Osteocyte (in vitro differentiated cells): ENCODE measurements at regions not wholly inside any gene's neighbourhood (a gene's known extent, or its start where the extent isn't known, plus 50 kb on each side); places are given as distances from the start of the nearest gene placed in this dataset.

Experiments used
- DNase-seq: peaks from one replicate; pipeline ENCODE4 v3.0.0; 2021; ENCODE audit warnings: mixed read lengths; ENCODE audit not compliant: unreplicated experiment; ENCODE audit errors: extremely low spot score
- H3K27ac Mint-ChIP-seq: one replicate; pipeline ENCODE4 v1.8.0; 2021; ENCODE audit warnings: mild to moderate bottlenecking, mixed read lengths; ENCODE audit not compliant: unreplicated experiment
- H3K27me3 Mint-ChIP-seq: one replicate; pipeline ENCODE4 v1.8.0; 2021; ENCODE audit warnings: mixed read lengths; ENCODE audit not compliant: unreplicated experiment
- H3K36me3 Mint-ChIP-seq: one replicate; pipeline ENCODE4 v1.8.0; 2021; ENCODE audit warnings: mixed read lengths; ENCODE audit not compliant: unreplicated experiment
- H3K4me1 Mint-ChIP-seq: one replicate; pipeline ENCODE4 v1.8.0; 2021; ENCODE audit warnings: mixed read lengths; ENCODE audit not compliant: unreplicated experiment
- H3K4me3 Mint-ChIP-seq: one replicate; pipeline ENCODE4 v1.8.0; 2021; ENCODE audit warnings: mild to moderate bottlenecking, moderate library complexity, mixed read lengths; ENCODE audit not compliant: unreplicated experiment
- H3K9me3 Mint-ChIP-seq: one replicate; pipeline ENCODE4 v1.8.0; 2021; ENCODE audit warnings: mixed read lengths; ENCODE audit not compliant: unreplicated experiment
- TF ChIP-seq, protein P1 (sequence below): fragments of 200-600 bp; sonication (generic); IDR thresholded peaks from 2 replicates; pipeline ENCODE4 v1.5.0; 2021; ENCODE audit warnings: antibody characterized with exemption, mild to moderate bottlenecking, moderate library complexity

DNA sequence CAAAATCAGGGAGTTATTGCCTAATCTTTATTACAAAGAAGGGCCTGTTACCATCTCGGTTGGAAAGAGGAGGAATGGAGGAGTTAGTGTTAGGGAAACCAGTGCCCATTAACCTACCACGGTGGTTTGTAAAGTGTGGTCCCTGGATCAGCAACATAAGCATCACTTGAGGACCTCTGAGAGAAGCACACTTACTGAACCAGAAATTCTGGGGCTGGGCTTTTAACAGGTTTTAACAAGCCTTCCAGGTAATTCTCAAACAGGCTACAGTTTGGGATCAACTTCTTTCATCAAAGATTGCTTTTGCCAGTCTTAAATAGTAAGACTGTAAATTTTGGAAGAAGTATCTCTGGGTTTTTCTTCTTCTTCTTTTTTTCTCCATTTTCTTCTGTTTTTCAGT is 329.5 kb upstream of the JAG1 start:
- no peaks in the 10 kb centered on the region for H3K36me3 Mint-ChIP-seq
- TF ChIP-seq, protein P1, sequence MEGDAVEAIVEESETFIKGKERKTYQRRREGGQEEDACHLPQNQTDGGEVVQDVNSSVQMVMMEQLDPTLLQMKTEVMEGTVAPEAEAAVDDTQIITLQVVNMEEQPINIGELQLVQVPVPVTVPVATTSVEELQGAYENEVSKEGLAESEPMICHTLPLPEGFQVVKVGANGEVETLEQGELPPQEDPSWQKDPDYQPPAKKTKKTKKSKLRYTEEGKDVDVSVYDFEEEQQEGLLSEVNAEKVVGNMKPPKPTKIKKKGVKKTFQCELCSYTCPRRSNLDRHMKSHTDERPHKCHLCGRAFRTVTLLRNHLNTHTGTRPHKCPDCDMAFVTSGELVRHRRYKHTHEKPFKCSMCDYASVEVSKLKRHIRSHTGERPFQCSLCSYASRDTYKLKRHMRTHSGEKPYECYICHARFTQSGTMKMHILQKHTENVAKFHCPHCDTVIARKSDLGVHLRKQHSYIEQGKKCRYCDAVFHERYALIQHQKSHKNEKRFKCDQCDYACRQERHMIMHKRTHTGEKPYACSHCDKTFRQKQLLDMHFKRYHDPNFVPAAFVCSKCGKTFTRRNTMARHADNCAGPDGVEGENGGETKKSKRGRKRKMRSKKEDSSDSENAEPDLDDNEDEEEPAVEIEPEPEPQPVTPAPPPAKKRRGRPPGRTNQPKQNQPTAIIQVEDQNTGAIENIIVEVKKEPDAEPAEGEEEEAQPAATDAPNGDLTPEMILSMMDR = no peak
- H3K9me3 Mint-ChIP-seq = no peaks in the 10 kb centered on the region
- peak overlapping the region; percentile 14 for H3K27ac Mint-ChIP-seq
- DNase-seq = no peak
- H3K4me1 Mint-ChIP-seq = peaks cover 29% of the 10 kb centered on the region
- H3K4me3 Mint-ChIP-seq = no peak overlapping the region
- no peaks in the 10 kb centered on the region for H3K27me3 Mint-ChIP-seq

DNA sequence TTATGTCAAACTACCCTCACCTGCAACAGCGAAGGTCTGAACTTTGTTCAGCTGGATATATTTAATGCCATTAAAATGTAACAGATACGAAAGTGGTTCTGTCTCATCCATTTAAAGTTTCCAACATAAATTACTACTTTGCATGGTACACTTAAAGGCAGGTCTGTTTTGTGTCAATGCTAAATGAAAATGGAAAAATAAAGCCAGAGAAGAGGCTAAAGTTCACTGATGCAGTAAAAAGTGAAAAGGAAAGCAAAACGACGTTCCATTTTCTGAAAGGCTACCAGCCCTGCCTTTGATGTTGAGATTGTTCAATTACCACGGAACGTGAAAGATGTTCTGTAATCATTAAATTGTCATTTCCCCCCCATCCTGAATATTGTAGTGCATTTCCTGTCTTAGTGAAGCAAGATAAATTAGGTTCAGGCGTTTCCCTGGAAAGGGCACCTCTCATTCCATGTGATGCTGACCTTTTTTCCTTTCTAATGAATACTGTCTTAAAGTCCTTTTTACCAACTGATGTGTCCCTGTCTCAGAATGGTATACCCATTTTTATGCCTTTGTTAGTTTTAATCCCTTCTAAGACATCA is 334.7 kb upstream of the JAG1 start:
- TF ChIP-seq, protein P1 = no peak
- no peaks in the 10 kb centered on the region for H3K27me3 Mint-ChIP-seq
- no peak overlapping the region for H3K4me3 Mint-ChIP-seq
- no peak overlapping the region for H3K27ac Mint-ChIP-seq
- peaks cover 11% of the 10 kb centered on the region for H3K4me1 Mint-ChIP-seq
- no peak for DNase-seq
- H3K36me3 Mint-ChIP-seq = no peaks in the 10 kb centered on the region
- H3K9me3 Mint-ChIP-seq = no peaks in the 10 kb centered on the region

- TF ChIP-seq, protein P1 = no peak
- Mint-ChIP-seq H3K27ac (no peak overlapping the region), H3K36me3 (no peaks in the 10 kb centered on the region), H3K4me1 (peaks cover 6% of the 10 kb centered on the region), H3K9me3 (no peaks in the 10 kb centered on the region), H3K27me3 (no peaks in the 10 kb centered on the region), H3K4me3 (no peak overlapping the region)
- no peak for DNase-seq
Measured at GRCh38 chr20:11011653-11012052, 337.9 kb upstream of the JAG1 start.

- H3K27me3 Mint-ChIP-seq = no peaks in the 10 kb centered on the region
- no peaks in the 10 kb centered on the region for H3K36me3 Mint-ChIP-seq
- H3K4me3 Mint-ChIP-seq = no peak overlapping the region
- TF ChIP-seq, protein P1 = no peak
- H3K27ac Mint-ChIP-seq = no peak overlapping the region
- H3K4me1 Mint-ChIP-seq = peaks cover 6% of the 10 kb centered on the region
- no peak for DNase-seq
- no peaks in the 10 kb centered on the region for H3K9me3 Mint-ChIP-seq
Measured at GRCh38 chr20:11012975-11013374, 339.2 kb upstream of the JAG1 start.

DNA sequence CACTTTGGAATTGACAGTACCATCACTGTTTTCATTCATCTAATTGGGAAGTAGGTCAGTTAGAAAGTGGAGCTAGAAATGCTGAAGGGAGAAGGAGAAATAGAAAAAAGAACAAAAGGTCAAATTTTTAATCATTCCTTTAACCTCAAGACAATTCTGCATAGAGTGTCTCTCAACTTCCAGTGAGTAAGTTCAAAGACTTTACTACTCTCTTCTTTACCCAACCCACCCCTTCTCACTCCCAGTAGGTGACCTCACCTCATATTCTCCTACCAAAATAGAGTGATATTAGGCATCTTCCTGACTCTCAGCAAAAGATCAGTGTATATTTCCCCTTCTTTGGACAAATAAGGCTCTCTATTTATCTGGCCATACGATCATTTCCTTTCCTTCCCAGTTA is 340.0 kb upstream of the JAG1 start:
- Mint-ChIP-seq H3K9me3 (no peaks in the 10 kb centered on the region), H3K36me3 (no peaks in the 10 kb centered on the region), H3K27me3 (no peaks in the 10 kb centered on the region), H3K4me3 (no peak overlapping the region), H3K4me1 (peaks cover 1% of the 10 kb centered on the region), H3K27ac (no peak overlapping the region)
- no peak for DNase-seq
- TF ChIP-seq, protein P1 = no peak
